ENCODE measurements at regions not wholly inside any gene's neighbourhood (a gene's known extent, or its start where the extent isn't known, plus 50 kb on each side); places are given as distances from the start of the nearest gene placed in this dataset.
"Not testable (repeated sequence)": the region's sequence is repeated elsewhere in the genome, so short reads cannot be mapped to it uniquely, and the experiment has no call there.

GRCh38 chr11:11209967-11210366, 143.1 kb downstream of the CSNK2A3 start:
- DNase-seq (ENCODE audit: low spot score in 2 of 2): no peak
- H3K4me1 ChIP-seq: peaks cover 0 to 30% of the 10 kb centered on the region in 2 donors
- intact Hi-C loops (cut with DNase I): loop anchor here (10.0 kb wide), 1 partner anchor 45 kb away; no protein-coding TSS in a partner anchor
- H3K27ac ChIP-seq: no peak overlapping the region
- TF ChIP-seq, protein P1, sequence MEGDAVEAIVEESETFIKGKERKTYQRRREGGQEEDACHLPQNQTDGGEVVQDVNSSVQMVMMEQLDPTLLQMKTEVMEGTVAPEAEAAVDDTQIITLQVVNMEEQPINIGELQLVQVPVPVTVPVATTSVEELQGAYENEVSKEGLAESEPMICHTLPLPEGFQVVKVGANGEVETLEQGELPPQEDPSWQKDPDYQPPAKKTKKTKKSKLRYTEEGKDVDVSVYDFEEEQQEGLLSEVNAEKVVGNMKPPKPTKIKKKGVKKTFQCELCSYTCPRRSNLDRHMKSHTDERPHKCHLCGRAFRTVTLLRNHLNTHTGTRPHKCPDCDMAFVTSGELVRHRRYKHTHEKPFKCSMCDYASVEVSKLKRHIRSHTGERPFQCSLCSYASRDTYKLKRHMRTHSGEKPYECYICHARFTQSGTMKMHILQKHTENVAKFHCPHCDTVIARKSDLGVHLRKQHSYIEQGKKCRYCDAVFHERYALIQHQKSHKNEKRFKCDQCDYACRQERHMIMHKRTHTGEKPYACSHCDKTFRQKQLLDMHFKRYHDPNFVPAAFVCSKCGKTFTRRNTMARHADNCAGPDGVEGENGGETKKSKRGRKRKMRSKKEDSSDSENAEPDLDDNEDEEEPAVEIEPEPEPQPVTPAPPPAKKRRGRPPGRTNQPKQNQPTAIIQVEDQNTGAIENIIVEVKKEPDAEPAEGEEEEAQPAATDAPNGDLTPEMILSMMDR (IDR thresholded peaks at IDR 0.05): no peak
- H3K36me3 ChIP-seq: no peaks in the 10 kb centered on the region
- H3K4me3 ChIP-seq: no peak overlapping the region
- H3K27me3 ChIP-seq: no peaks in the 10 kb centered on the region
- H3K9me3 ChIP-seq: no peaks in the 10 kb centered on the region

GRCh38 chr11:11208994-11209393, 144.1 kb downstream of the CSNK2A3 start:
- Histone ChIP-seq H3K27ac (no peak overlapping the region), H3K4me1 (peaks cover 0 to 25% of the 10 kb centered on the region in 2 donors), H3K27me3 (no peaks in the 10 kb centered on the region), H3K9me3 (no peaks in the 10 kb centered on the region), H3K36me3 (no peaks in the 10 kb centered on the region), H3K4me3 (no peak overlapping the region)
- intact Hi-C loops (cut with DNase I): no loop called here
- TF ChIP-seq, protein P1 (IDR thresholded peaks at IDR 0.05): no peak
- no peak for DNase-seq (ENCODE audit: low spot score in 2 of 2)

DNA sequence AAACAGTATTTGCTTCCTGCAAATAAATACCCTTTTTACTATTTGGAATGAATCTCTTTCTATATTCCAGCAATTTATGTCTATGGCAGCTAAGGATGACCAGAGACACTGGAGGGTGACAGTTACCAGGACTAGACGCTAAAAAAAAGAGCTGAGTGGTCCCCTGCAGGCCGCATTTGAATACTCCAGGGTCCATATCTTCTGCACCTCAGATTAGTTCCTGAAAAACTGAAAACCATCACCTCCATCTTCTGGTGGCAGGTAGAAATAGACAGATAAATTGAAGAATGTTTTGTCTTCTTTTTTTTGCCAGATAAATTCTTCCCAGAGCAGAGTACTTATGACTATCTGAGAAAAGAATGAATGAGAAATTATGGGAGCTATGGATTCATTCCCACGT, 145.6 kb downstream of the CSNK2A3 start:
- Histone ChIP-seq H3K4me3 (no peak overlapping the region), H3K36me3 (no peaks in the 10 kb centered on the region), H3K27me3 (no peaks in the 10 kb centered on the region), H3K27ac (no peak overlapping the region), H3K4me1 (peaks cover 0 to 10% of the 10 kb centered on the region in 2 donors), H3K9me3 (peaks cover 0 to 4% of the 10 kb centered on the region in 2 donors)
- intact Hi-C loops (cut with DNase I): no loop called here
- no peak for DNase-seq (ENCODE audit: low spot score in 2 of 2)
- TF ChIP-seq, protein P1 (IDR thresholded peaks at IDR 0.05): no peak

DNA sequence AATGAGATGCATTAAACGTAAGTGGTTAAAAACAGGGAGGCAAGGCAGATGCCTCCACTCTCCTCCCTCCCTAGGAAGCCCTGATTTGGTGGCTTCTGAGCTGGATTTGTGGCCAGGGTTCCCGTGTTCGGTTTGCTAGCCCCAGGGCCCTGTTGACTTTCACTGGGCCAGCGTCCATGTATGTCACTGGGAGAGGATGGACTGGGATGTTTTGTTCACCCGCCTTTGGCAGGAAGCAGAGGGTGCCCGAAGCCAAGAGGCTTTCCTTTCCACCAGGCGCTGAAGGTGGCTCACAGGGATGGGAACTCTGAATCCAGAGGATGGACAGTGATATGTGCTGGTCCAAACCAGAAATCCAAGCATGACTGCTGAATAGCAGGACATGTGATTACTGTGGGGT, 146.6 kb downstream of the CSNK2A3 start:
- intact Hi-C loops (cut with DNase I): no loop called here
- H3K4me1 ChIP-seq: peaks cover 0 to 3% of the 10 kb centered on the region in 2 donors
- H3K4me3 ChIP-seq: no peak overlapping the region
- TF ChIP-seq, protein P1 (IDR thresholded peaks at IDR 0.05): no peak
- no peak overlapping the region for H3K27ac ChIP-seq
- peaks cover 0 to 6% of the 10 kb centered on the region in 2 donors for H3K9me3 ChIP-seq
- no peaks in the 10 kb centered on the region for H3K27me3 ChIP-seq
- no peak for DNase-seq (ENCODE audit: low spot score in 2 of 2)
- no peaks in the 10 kb centered on the region for H3K36me3 ChIP-seq

DNA sequence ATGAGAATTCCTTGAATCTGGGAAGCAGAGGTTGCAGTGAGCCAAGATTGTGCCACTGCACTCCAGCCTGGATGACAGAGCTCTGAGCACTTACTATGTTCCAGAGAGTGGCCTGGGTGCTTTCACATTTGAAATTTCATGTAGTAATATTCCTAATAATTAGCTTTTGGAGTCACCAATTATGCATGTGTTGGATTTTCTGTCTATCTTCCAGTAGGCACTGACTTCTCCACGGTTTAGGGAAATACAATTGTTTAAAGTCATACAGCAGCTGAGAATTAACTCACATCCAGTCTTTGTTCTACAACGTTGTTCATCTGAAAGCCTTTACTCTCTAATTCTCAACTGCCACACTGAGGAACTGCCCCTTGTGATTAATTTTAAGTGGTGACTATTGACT, 150.2 kb downstream of the CSNK2A3 start:
- H3K27ac ChIP-seq: no peak overlapping the region
- H3K27me3 ChIP-seq: no peaks in the 10 kb centered on the region
- H3K9me3 ChIP-seq: peaks cover 0 to 6% of the 10 kb centered on the region in 2 donors
- H3K36me3 ChIP-seq: no peaks in the 10 kb centered on the region
- TF ChIP-seq, protein P1 (IDR thresholded peaks at IDR 0.05): no peak
- no peak overlapping the region for H3K4me3 ChIP-seq
- intact Hi-C loops (cut with DNase I): no loop called here
- no peaks in the 10 kb centered on the region for H3K4me1 ChIP-seq
- no peak for DNase-seq (ENCODE audit: low spot score in 2 of 2)

- H3K27me3 ChIP-seq; H3K36me3 ChIP-seq; intact Hi-C loops (cut with DNase I); H3K9me3 ChIP-seq; H3K4me1 ChIP-seq; H3K27ac ChIP-seq; DNase-seq (ENCODE audit: low spot score in 2 of 2); H3K4me3 ChIP-seq: not testable (repeated sequence)
Measured at GRCh38 chr11:11201302-11201701, 151.7 kb downstream of the CSNK2A3 start.
